Esophagus (tissue), 2 donors: ENCODE measurements at regions not wholly inside any gene's neighbourhood (a gene's known extent, or its start where the extent isn't known, plus 50 kb on each side); places are given as distances from the start of the nearest gene placed in this dataset.
A peak's percentile ranks its signal among the peaks of the same experiment; 100 is the strongest.
"Not testable (repeated sequence)": the region's sequence is repeated elsewhere in the genome, so short reads cannot be mapped to it uniquely, and the experiment has no call there.

Source experiments
- H3K27ac ChIP-seq, 2 donors: one replicate each; pipeline ENCODE4 v1.5.1; 2013; ENCODE audit warnings: low read depth in 2 of 2, mild to moderate bottlenecking in 2 of 2, inconsistent platforms in 1 of 2, low read length in 1 of 2, moderate library complexity in 1 of 2
- H3K27me3 ChIP-seq, 2 donors: one replicate each; pipeline ENCODE4 v1.6.1; 2013; ENCODE audit warnings: low read length in 2 of 2, control low read depth in 1 of 2, mild to moderate bottlenecking in 1 of 2; ENCODE audit not compliant: insufficient read depth in 2 of 2, control insufficient read depth in 1 of 2
- H3K36me3 ChIP-seq, 2 donors: one replicate each; pipeline ENCODE4 v1.6.1; 2013; ENCODE audit warnings: low read length in 1 of 2; ENCODE audit not compliant: control insufficient read depth in 2 of 2, insufficient read depth in 2 of 2
- H3K4me1 ChIP-seq, 2 donors: one replicate each; pipeline ENCODE4 v1.6.1; 2013; ENCODE audit warnings: low read length in 1 of 2; ENCODE audit not compliant: control insufficient read depth in 2 of 2, insufficient read depth in 2 of 2
- H3K4me3 ChIP-seq, 2 donors: one replicate each; pipeline ENCODE4 v1.5.1; 2013; ENCODE audit warnings: low read length in 2 of 2, mild to moderate bottlenecking in 2 of 2, low read depth in 1 of 2, moderate library complexity in 1 of 2
- H3K9me3 ChIP-seq, 2 donors: one replicate each; pipeline ENCODE4 v1.6.1; 2013; ENCODE audit warnings: mild to moderate bottlenecking in 2 of 2, low read depth in 1 of 2, low read length in 1 of 2, moderate library complexity in 1 of 2; ENCODE audit not compliant: control insufficient read depth in 2 of 2, insufficient read depth in 1 of 2
- WGBS, 2 donors: extraction: QIAGEN DNeasy Blood & Tissue Kit; methylation state at CpG; one replicate each; pipeline ENCODE4 v1.1.7; 2013; 5-methylcytosine and 5-hydroxymethylcytosine counted together
- donor health status: healthy with polysubstance abuse.
- donor health status: Bipolar disorder and iron deficiency.

DNA sequence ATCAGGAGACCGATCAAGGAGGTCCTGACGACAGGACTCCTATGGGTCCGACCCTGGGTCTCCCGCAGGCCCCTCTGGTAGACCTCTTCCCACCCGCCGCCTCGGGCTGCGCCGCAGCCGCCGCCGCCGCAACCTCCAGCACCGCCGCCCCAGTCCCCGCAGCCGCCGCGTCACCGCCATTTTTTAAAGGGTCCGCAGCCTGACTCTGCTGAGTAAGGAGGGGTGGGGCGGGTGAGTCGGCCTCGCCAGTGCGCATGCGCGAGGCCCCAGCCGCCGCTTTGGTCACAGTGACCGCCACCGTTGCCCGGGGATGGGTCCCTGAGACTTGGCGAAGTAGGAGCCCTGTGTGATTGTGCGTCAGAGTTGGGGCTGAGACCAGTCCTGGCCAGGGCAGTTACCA lies 1401.9 kb upstream of the PCDH10 start:
- not testable (repeated sequence) for H3K9me3 ChIP-seq, H3K27me3 ChIP-seq, H3K4me1 ChIP-seq, H3K4me3 ChIP-seq, H3K36me3 ChIP-seq, H3K27ac ChIP-seq
- 83 to 96% methylated on average over 1 to 18 of the region's 34 CpGs for WGBS, 2 donors

GRCh38 chr4:131749224-131749623 lies 1399.9 kb upstream of the PCDH10 start:
- not testable (repeated sequence) for H3K27ac ChIP-seq, H3K4me1 ChIP-seq, H3K4me3 ChIP-seq, H3K36me3 ChIP-seq, H3K27me3 ChIP-seq, H3K9me3 ChIP-seq
- 91 to 96% methylated on average over 11 to 18 of the region's 31 CpGs for WGBS, 2 donors

GRCh38 chr4:131750006-131750405 lies 1399.1 kb upstream of the PCDH10 start:
- not testable (repeated sequence) for H3K27ac ChIP-seq, H3K9me3 ChIP-seq, H3K36me3 ChIP-seq, H3K4me1 ChIP-seq, H3K27me3 ChIP-seq, H3K4me3 ChIP-seq
- WGBS, 2 donors = 90 to 96% methylated on average over 15 of the region's 25 CpGs

DNA sequence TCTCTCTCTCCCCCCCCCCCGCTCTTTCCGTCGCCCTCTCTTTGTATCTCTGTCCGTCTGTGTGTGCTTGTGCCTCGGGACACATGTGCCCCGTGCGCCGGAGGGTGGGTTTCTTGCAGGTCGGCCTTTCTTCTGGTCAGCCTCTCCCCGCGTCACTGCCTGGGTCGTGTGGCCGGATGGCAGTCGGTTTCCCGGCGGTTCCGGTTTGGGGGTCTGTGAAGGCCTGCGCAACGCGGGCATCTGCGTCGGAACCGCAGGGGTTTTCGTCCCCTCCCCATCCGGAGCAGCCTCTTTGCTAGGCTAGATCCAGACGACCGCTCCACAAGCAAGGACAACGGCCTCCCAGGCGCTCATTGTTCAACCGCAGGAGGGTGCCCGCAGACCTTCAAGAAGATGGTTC lies 1398.6 kb upstream of the PCDH10 start:
- not testable (repeated sequence) for H3K4me1 ChIP-seq, H3K9me3 ChIP-seq, H3K27ac ChIP-seq, H3K27me3 ChIP-seq, H3K36me3 ChIP-seq, H3K4me3 ChIP-seq
- WGBS, 2 donors = 94 to 97% methylated on average over 12 to 22 of the region's 31 CpGs

- not testable (repeated sequence) for H3K27ac ChIP-seq, H3K4me1 ChIP-seq, H3K27me3 ChIP-seq, H3K36me3 ChIP-seq, H3K9me3 ChIP-seq
- H3K4me3 ChIP-seq = peak overlapping the region in 1 of 2 donors; percentile 26
- 73% methylated on average over 31 of the region's 35 CpGs; no CpG with 5 or more reads in 1 of the 2 donors for WGBS, 2 donors
Observed at GRCh38 chr4:131762234-131762633, 1386.9 kb upstream of the PCDH10 start.

- H3K36me3 ChIP-seq = no peaks in the 10 kb centered on the region
- H3K4me1 ChIP-seq = no peaks in the 10 kb centered on the region
- H3K4me3 ChIP-seq = no peak overlapping the region
- WGBS, 2 donors = 95 to 98% methylated on average over 22 to 28 of the region's 28 CpGs
- H3K27ac ChIP-seq = no peak overlapping the region
- H3K27me3 ChIP-seq = no peaks in the 10 kb centered on the region
- peaks cover 4 to 7% of the 10 kb centered on the region in 2 donors for H3K9me3 ChIP-seq
Observed at GRCh38 chr4:131764730-131765129, 1384.4 kb upstream of the PCDH10 start.

DNA sequence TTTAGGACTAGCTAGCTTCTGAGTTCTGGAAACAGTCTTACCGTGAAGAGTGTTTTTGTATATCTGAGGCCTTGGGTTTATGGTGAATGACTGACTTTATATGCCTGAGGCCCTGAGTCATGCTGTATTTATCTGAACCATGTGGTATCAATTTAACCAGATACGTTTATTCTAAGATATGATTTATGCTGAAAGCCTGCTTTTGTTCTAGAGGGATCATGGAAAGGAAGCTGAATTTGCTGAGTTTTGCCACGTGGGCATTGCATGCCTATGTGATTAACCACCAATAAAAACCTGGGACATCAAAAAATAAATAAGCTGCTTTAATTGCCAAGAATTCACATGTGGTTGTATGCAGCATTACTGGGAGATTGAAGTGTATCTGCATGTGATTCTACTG lies 1374.7 kb upstream of the PCDH10 start:
- not testable (repeated sequence) for H3K27ac ChIP-seq, H3K36me3 ChIP-seq, H3K4me1 ChIP-seq, H3K27me3 ChIP-seq, H3K9me3 ChIP-seq, H3K4me3 ChIP-seq
- 8 to 20% methylated on average over 3 of the region's 3 CpGs for WGBS, 2 donors

DNA sequence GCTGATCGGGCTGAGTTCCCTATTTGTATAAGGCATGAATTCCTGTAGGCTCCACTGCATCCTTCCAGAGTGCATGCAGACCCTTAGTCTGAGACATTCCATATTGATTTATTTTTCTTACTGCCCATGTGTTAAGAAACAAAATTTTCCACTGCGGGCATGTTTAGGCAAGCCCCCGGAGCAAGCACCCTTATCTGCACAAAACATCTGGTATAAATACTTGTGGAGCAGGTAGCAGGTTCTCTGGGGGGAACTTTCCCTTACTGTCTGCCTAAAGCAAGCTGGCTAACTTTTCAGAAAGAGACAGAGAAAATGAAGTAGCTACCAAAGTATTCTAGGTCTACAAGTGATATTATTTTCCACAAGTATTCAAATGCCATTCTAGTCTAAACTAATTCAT lies 1338.5 kb upstream of the PCDH10 start:
- H3K36me3 ChIP-seq, H3K4me3 ChIP-seq, H3K4me1 ChIP-seq, H3K9me3 ChIP-seq, H3K27me3 ChIP-seq, H3K27ac ChIP-seq: not testable (repeated sequence)
- WGBS, 2 donors = 28 to 42% methylated on average over 3 of the region's 3 CpGs
